Kidney glomerular epithelial cell (primary cell): ENCODE measurements at regions not wholly inside any gene's neighbourhood (a gene's known extent, or its start where the extent isn't known, plus 50 kb on each side); places are given as distances from the start of the nearest gene placed in this dataset.

Source experiments
- DNase-seq: peaks from one replicate; lab custom pipeline; 2025; lab: John Stamatoyannopoulos, UW

DNA sequence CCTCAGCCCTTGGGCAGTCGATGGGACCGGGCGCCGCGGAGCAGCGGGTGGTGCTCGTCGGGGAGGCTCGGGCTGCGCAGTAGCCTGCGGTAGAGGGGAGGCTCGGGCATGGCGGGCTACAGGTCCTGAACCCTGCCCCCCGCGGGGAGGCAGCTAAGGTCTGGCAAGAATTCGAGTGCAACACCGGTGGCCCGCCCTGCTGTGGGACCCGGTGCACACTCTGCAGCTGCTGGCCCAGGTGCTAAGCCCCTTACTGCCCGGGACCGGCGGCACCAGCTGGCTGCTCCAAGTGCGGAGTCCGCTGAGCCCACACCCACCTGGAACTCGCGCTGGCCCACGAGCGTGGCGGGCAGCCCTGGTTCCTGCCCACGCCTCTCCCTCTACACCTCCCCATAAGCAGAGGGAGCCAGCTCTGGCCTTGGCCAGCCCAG, 377.7 kb upstream of the RBMS3 start:
- no peak for DNase-seq

DNA sequence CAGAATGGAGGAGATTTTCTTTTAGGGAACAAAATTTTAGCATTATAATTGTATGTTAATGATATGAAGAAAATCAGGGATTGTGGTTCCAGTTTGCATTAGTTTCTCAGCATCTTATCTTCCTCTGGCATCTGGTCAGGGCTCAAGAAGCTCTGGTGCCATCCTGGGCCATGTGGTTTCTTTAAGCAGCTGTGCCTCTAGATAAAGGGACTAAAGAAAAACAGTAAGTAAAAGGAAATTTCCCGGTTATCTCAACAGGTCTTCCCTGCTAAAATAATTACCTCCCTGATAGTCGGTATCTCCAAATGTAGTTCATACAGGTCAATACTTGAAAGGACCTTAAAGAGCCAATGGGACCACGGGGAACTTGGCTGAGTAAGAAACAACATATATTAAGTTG, 375.1 kb upstream of the RBMS3 start:
- DNase-seq: no peak

DNA sequence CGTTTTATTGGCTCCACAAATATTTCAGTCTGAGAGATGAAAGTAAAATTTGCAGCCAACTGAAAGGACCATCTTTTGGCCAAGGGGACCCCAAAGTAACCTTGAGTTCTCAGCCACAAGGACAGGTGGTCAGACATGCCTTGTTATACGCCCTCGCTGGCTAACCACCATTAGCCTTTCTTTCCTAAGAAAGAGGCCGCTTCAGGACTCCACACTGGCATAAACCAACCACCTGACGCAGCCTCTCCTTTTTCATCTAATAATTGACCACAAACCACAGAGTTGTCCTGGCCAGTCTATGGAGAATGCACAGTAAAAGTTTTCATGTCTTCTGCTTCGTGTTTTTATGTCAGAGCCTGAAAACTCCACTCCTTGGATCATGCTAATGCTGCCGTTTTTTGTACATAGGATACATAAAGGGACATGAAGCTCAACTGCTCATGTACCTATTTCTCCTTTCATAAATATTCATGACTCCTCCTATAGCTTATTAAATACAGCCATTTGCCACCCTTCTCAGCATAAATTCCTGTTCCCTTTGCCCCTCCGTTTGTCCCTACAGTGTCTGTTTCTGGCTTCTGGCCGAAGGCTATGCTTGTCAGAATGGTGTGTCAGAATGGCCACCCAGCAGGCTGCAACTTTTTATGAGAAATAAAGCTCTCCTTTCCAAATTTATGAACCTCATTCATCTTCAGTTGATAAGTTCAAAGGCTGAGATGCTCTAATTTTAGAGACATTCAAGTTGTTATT, 374.1 kb upstream of the RBMS3 start:
- DNase-seq: no peak

GRCh38 chr3:28907616-28908015, 373.3 kb upstream of the RBMS3 start:
- DNase-seq: no peak

GRCh38 chr3:28912120-28912885, 368.6 kb upstream of the RBMS3 start:
- no peak for DNase-seq

- DNase-seq: peak; percentile 47
Measured at GRCh38 chr3:28915741-28916500, 364.9 kb upstream of the RBMS3 start.

DNA sequence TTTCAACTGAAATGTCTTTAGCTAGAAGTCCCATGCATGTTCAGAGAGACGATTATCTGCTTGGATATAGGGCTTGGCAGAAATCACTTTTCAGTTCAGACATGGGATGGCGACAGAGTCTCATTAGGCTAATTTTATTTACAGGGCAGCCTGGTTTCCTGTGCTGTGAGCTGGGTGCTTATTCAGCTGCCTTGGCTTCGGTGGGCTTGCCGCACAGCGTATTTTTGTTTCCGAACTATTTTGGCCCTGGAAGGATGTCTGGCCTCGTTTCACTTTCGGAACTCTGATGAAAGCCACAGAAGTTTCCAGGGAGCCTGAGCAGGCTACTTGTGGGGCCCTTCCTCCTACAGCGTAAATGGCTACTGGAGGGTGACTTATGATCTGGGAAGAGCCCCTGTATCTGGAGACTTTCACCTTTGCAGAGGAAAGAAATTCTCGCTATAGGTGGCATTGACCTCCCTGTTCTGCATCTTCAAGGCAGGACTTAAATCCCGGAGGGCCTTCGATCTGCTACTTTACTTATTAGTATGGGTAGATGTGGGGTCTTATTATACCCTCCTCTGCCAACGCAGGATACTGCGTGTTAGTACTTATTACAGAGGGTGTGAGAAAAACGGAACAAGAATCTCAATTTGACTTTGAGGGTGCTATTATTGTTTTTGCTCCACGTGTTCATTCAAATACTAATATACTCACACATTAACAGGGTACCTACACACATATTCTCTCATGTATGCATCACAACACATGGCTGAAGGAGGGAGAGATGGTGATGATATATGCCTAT, 364.0 kb upstream of the RBMS3 start:
- DNase-seq: peak; percentile 83

DNA sequence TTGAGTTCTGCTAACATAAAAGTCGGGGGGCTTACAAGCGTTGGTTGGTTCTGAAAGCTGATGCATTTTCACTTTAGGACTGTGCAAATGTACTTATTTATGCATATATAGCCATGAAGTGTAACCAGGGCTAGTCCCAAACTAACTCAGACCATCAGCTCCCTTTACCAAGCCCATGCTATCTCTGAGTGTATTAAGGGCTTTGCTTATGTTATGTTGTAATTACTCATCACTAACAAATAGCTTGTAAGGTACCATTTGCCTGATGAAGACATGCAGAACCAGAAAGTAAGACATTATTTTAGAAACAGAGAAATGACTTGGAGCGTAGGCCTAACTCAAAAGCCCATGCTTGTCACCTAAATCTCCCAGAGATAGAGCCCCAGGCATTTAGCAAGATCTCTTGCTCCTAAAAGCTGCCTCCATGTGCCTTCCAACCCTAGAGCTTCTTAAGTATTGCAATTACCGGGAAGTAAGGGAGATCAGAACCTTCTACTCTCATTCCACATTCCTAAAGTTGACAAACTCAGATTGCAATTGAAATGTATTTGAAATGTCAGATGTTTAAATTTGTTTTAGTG, 362.9 kb upstream of the RBMS3 start:
- no peak for DNase-seq

GRCh38 chr3:28922376-28922775, 358.5 kb upstream of the RBMS3 start:
- DNase-seq: no peak

DNA sequence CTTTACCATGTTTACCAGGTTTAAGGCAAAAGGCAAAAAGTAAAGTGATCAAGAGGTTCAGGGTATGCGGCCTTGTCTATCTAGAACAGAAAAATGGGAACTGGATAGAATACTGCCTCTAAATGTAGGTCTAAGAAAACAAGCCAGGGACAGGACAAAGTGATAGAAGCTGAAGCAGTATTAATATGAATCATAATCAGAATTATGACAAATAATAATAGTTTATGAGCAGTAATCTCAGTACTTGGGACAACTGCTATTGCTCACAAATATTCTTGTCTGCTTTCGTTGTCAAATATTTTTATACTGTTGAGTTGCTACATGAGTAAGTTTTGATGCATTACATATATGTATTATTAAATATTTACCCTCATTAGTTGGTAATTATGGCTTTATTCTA, 356.9 kb upstream of the RBMS3 start:
- no peak for DNase-seq

- no peak for DNase-seq
Measured at GRCh38 chr3:28924744-28925360, 356.0 kb upstream of the RBMS3 start.

DNA sequence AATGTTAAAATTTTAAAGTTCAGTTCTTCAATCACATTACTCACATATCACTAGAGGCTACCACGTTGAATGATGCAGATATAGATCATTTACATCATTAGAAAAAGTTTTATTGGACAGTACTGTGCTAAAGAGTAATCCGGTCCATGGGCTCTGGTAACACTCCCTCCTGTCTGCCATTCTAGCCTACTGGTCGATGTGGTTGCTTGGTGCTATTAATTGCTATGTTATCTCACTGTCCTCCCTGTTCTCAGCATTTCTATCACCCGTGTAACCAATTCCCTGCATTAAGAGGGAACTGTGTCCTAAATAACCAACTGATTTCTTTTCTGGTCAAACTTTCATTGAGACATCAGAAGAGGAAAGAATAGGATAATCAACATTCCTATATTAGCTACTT, 347.5 kb upstream of the RBMS3 start:
- no peak for DNase-seq

- DNase-seq: no peak
Measured at GRCh38 chr3:28934126-28934813, 346.6 kb upstream of the RBMS3 start.

- DNase-seq: no peak
Measured at GRCh38 chr3:28935146-28935545, 345.7 kb upstream of the RBMS3 start.

DNA sequence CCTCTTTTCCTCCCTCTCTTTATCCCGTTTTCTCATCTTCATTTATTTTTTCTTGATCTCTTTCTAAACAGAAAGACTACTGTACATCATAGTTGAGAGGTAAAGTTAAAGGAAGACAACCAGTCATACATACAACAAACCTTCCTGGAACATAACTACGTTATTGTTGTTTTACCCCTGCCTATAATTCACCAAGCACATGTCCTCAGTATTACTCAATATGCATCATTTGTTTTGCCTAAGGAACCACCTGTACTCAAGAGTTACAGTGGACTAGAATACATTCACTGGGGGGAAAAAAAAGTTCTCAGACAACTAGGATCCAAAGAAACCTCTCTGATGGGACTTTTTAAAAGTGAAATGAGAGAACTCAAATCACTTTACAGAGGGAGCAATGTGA, 344.7 kb upstream of the RBMS3 start:
- no peak for DNase-seq

DNA sequence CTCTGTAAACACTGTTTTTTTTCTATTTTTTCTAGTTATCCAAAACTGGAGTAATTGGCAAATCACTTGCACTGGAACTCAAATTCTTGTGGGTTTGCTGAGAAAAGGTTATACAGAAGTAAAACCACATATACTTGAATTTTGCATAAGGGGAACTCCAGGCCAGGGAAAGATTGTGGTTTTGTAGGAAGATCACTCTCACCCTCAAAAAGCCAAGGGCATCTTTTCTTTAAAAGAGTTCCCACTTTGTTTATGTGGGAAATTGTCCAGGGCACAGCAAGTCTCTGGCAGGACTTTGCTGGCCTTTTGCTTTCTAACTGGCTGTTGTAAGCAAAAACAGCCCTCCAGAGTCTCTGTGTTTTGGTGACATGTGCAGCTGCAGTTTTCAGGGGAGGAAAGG, 340.3 kb upstream of the RBMS3 start:
- DNase-seq: peak; percentile 39

- no peak for DNase-seq
Measured at GRCh38 chr3:28940994-28941393, 339.9 kb upstream of the RBMS3 start.

GRCh38 chr3:28947061-28947460, 333.8 kb upstream of the RBMS3 start:
- DNase-seq: no peak

- no peak for DNase-seq
Measured at GRCh38 chr3:28947751-28948150, 333.1 kb upstream of the RBMS3 start.

GRCh38 chr3:28948685-28949084, 332.2 kb upstream of the RBMS3 start:
- DNase-seq: no peak

DNA sequence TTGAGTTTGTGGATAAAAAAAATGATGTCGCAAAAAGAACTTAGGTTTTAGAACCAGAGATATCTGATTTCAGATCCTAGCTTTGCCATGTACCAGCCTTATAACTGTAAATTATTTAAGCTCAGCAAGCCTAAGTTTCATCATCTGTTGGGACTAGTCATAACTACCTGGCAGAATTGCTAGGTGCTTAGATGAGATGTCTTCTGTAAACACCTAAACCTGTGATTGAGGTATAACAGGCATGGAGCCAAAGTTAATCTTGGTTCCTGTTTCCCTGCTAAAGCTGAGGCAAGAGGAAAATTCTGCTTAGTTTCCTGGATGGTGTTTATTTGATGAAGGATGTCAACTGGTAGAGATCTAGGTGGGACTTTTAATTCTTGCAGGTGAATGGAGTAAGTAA, 331.3 kb upstream of the RBMS3 start:
- DNase-seq: no peak
